HG02623 (cell line): ENCODE measurements at regions not wholly inside any gene's neighbourhood (a gene's known extent, or its start where the extent isn't known, plus 50 kb on each side); places are given as distances from the start of the nearest gene placed in this dataset.

Experiments
- ATAC-seq: cut with Tn5 transposase; IDR thresholded peaks from one replicate; pipeline ENCODE4 v1.9.1; 2021; ENCODE audit warnings: moderate library complexity; ENCODE audit not compliant: unreplicated experiment

GRCh38 chr4:137692205-137692604 is 159.9 kb upstream of the PCDH18 start:
- ATAC-seq, result no peak

GRCh38 chr4:137688651-137689050 is 156.4 kb upstream of the PCDH18 start:
- ATAC-seq, result no peak

GRCh38 chr4:137685357-137685756 is 153.1 kb upstream of the PCDH18 start:
- no peak for ATAC-seq

GRCh38 chr4:137681081-137681480 is 148.8 kb upstream of the PCDH18 start:
- ATAC-seq, result no peak

GRCh38 chr4:137678796-137679195 is 146.5 kb upstream of the PCDH18 start:
- ATAC-seq, result no peak

GRCh38 chr4:137677863-137678262 is 145.6 kb upstream of the PCDH18 start:
- ATAC-seq, result no peak

GRCh38 chr4:137676357-137676998 is 144.2 kb upstream of the PCDH18 start:
- no peak for ATAC-seq

GRCh38 chr4:137674066-137674465 is 141.8 kb upstream of the PCDH18 start:
- no peak for ATAC-seq

- ATAC-seq, result no peak
These were observed 136.7 kb upstream of the PCDH18 start for GRCh38 chr4:137668885-137669545.

GRCh38 chr4:137664416-137664815 is 132.1 kb upstream of the PCDH18 start:
- ATAC-seq, result no peak

- ATAC-seq, result no peak
These were observed 131.7 kb upstream of the PCDH18 start for GRCh38 chr4:137664046-137664387.

- ATAC-seq, result no peak
These were observed 131.2 kb upstream of the PCDH18 start for GRCh38 chr4:137663251-137664045.

- no peak for ATAC-seq
These were observed 129.4 kb upstream of the PCDH18 start for GRCh38 chr4:137661693-137662092.

- no peak for ATAC-seq
These were observed 127.9 kb upstream of the PCDH18 start for GRCh38 chr4:137660211-137660610.

- no peak for ATAC-seq
These were observed 127.1 kb upstream of the PCDH18 start for GRCh38 chr4:137659431-137659830.

GRCh38 chr4:137656661-137657060 is 124.4 kb upstream of the PCDH18 start:
- ATAC-seq, result no peak

- ATAC-seq, result no peak
These were observed 123.0 kb upstream of the PCDH18 start for GRCh38 chr4:137655302-137655701.

GRCh38 chr4:137651128-137651527 is 118.8 kb upstream of the PCDH18 start:
- no peak for ATAC-seq

GRCh38 chr4:137649711-137650450 is 117.6 kb upstream of the PCDH18 start:
- no peak for ATAC-seq

- no peak for ATAC-seq
These were observed 116.2 kb upstream of the PCDH18 start for GRCh38 chr4:137648531-137648930.

- peak; percentile 90 for ATAC-seq
These were observed 115.1 kb upstream of the PCDH18 start for GRCh38 chr4:137647375-137647774.
